Colon (tissue), 2 donors: ENCODE measurements at regions not wholly inside any gene's neighbourhood (a gene's known extent, or its start where the extent isn't known, plus 50 kb on each side); places are given as distances from the start of the nearest gene placed in this dataset.

Experiments
- FAIRE-seq: peaks from 2 replicates; lab custom pipeline; 2012; peaks lifted over from hg19 to GRCh38; lab: Jason Lieb, UNC
- donor health status: control.
- donor health status: control.

- FAIRE-seq, result no peak
Observed at GRCh38 chr3:144295613-144296012, 324.0 kb downstream of the DIPK2A start.

GRCh38 chr3:144296808-144297207, 325.2 kb downstream of the DIPK2A start:
- FAIRE-seq, result no peak

- no peak for FAIRE-seq
Observed at GRCh38 chr3:144301863-144302262, 330.2 kb downstream of the DIPK2A start.

- no peak for FAIRE-seq
Observed at GRCh38 chr3:144307951-144308350, 336.3 kb downstream of the DIPK2A start.

GRCh38 chr3:144308396-144308795, 336.8 kb downstream of the DIPK2A start:
- FAIRE-seq, result no peak

GRCh38 chr3:144312702-144313101, 341.1 kb downstream of the DIPK2A start:
- no peak for FAIRE-seq

- FAIRE-seq, result no peak
Observed at GRCh38 chr3:144314946-144315345, 343.3 kb downstream of the DIPK2A start.

- FAIRE-seq, result no peak
Observed at GRCh38 chr3:144317961-144318360, 346.3 kb downstream of the DIPK2A start.

GRCh38 chr3:144324076-144324475, 352.5 kb downstream of the DIPK2A start:
- no peak for FAIRE-seq

- FAIRE-seq, result no peak
Observed at GRCh38 chr3:144332868-144333267, 361.2 kb downstream of the DIPK2A start.

- no peak for FAIRE-seq
Observed at GRCh38 chr3:144341471-144341870, 369.8 kb downstream of the DIPK2A start.

- FAIRE-seq, result no peak
Observed at GRCh38 chr3:144343343-144343742, 371.7 kb downstream of the DIPK2A start.

- no peak for FAIRE-seq
Observed at GRCh38 chr3:144343777-144344176, 372.2 kb downstream of the DIPK2A start.

- FAIRE-seq, result no peak
Observed at GRCh38 chr3:144344925-144345548, 373.4 kb downstream of the DIPK2A start.

- no peak for FAIRE-seq
Observed at GRCh38 chr3:144350125-144350524, 378.5 kb downstream of the DIPK2A start.

GRCh38 chr3:144351011-144351410, 379.4 kb downstream of the DIPK2A start:
- no peak for FAIRE-seq

GRCh38 chr3:144351773-144352365, 380.2 kb downstream of the DIPK2A start:
- no peak for FAIRE-seq

- FAIRE-seq, result no peak
Observed at GRCh38 chr3:144358191-144358590, 386.6 kb downstream of the DIPK2A start.

- no peak for FAIRE-seq
Observed at GRCh38 chr3:144361002-144361401, 389.4 kb downstream of the DIPK2A start.

GRCh38 chr3:144362126-144362525, 390.5 kb downstream of the DIPK2A start:
- FAIRE-seq, result no peak

GRCh38 chr3:144363856-144364255, 392.2 kb downstream of the DIPK2A start:
- FAIRE-seq, result no peak

- no peak for FAIRE-seq
Observed at GRCh38 chr3:144364737-144365136, 393.1 kb downstream of the DIPK2A start.

GRCh38 chr3:144369129-144369879, 397.7 kb downstream of the DIPK2A start:
- FAIRE-seq, result no peak

- no peak for FAIRE-seq
Observed at GRCh38 chr3:144375088-144375487, 403.5 kb downstream of the DIPK2A start.
